ENCODE measurements at regions not wholly inside any gene's neighbourhood (a gene's known extent, or its start where the extent isn't known, plus 50 kb on each side); places are given as distances from the start of the nearest gene placed in this dataset.

DNA sequence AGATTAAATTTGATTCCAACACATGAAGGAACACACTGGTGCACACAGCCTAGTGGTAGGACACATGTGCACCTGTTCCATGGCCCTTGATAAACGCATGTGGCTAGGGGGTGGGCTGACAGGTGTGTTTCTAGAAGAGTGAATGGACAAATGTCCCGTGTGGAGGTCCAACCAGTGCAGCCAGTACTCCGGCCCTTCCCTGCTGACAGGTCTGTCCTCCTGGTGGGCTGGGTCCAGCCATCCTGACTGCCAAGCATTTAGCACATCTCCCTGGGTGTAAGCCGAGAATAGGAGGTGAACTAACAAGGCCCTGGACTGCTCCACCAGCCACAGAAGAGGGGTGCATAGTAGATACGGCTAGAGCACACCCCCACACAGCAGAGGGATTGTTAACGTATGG is 258.7 kb upstream of the RAB6C start:
- TF ChIP-seq, protein P1, sequence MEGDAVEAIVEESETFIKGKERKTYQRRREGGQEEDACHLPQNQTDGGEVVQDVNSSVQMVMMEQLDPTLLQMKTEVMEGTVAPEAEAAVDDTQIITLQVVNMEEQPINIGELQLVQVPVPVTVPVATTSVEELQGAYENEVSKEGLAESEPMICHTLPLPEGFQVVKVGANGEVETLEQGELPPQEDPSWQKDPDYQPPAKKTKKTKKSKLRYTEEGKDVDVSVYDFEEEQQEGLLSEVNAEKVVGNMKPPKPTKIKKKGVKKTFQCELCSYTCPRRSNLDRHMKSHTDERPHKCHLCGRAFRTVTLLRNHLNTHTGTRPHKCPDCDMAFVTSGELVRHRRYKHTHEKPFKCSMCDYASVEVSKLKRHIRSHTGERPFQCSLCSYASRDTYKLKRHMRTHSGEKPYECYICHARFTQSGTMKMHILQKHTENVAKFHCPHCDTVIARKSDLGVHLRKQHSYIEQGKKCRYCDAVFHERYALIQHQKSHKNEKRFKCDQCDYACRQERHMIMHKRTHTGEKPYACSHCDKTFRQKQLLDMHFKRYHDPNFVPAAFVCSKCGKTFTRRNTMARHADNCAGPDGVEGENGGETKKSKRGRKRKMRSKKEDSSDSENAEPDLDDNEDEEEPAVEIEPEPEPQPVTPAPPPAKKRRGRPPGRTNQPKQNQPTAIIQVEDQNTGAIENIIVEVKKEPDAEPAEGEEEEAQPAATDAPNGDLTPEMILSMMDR (IDR thresholded peaks at IDR 0.05): no peak
- no peak for TF ChIP-seq POLR2A (IDR thresholded peaks at IDR 0.05)
- 89% methylated on average over 6 of the region's 6 CpGs for WGBS, 2 donors
- no peak overlapping the region for H3K4me3 ChIP-seq (ENCODE audit: low read depth, poor library complexity, severe bottlenecking)
- intact Hi-C loops (cut with DNase I; ENCODE audit: low total_unique reads): no loop called here
- peak in 1 of 2 donors; percentile 67 for DNase-seq (ENCODE audit: low spot score in 2 of 2)

DNA sequence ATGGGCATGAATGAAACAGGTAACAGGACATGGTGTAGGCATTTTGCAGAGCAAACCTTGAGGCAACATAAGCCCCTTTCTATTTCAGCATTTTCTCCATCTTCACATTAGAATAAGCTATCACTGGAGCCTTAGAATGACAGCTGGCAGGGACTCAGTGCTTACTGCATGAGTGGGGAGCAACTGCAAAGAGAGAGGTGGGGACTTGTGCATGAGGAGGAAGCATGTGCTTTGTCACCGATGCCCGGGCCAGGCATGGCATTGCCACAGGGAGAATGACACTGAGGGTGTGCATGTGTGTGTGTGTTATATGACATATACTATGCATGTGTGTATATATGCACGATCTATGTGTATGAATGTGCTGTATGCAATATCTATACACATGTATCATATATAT is 258.2 kb upstream of the RAB6C start:
- intact Hi-C loops (cut with DNase I; ENCODE audit: low total_unique reads): no loop called here
- H3K4me3 ChIP-seq (ENCODE audit: low read depth, poor library complexity, severe bottlenecking): no peak overlapping the region
- TF ChIP-seq POLR2A (IDR thresholded peaks at IDR 0.05): no peak
- DNase-seq (ENCODE audit: low spot score in 2 of 2): no peak
- WGBS, 2 donors: 57 to 90% methylated on average over 3 of the region's 3 CpGs

DNA sequence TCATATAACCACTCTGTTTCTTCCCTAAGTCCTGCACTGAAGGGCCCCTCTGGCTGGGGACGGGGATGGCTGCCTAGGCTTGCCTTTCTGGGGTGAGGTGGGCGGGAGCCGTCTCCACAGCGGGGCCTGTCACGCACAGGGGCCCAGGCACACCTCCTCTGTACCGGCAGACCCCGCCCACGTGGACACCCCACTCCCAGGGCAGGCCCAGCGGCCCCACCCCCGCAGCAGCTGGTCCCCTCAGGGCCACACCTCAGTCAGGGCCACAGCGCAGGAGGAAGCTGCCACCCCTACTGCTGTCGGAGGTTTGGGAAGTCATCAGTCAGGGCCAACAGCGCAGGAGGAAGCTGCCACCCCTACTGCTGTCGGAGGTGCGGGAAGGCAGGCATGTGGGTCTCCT is 257.6 kb upstream of the RAB6C start:
- 55 to 56% methylated on average over 13 to 15 of the region's 15 CpGs for WGBS, 2 donors
- DNase-seq (ENCODE audit: low spot score in 2 of 2): peak in 1 of 2 donors; percentile 66
- TF ChIP-seq, protein P1 (IDR thresholded peaks at IDR 0.05): no peak
- no peak for TF ChIP-seq POLR2A (IDR thresholded peaks at IDR 0.05)
- intact Hi-C loops (cut with DNase I; ENCODE audit: low total_unique reads): no loop called here
- H3K4me3 ChIP-seq (ENCODE audit: low read depth, poor library complexity, severe bottlenecking): no peak overlapping the region

DNA sequence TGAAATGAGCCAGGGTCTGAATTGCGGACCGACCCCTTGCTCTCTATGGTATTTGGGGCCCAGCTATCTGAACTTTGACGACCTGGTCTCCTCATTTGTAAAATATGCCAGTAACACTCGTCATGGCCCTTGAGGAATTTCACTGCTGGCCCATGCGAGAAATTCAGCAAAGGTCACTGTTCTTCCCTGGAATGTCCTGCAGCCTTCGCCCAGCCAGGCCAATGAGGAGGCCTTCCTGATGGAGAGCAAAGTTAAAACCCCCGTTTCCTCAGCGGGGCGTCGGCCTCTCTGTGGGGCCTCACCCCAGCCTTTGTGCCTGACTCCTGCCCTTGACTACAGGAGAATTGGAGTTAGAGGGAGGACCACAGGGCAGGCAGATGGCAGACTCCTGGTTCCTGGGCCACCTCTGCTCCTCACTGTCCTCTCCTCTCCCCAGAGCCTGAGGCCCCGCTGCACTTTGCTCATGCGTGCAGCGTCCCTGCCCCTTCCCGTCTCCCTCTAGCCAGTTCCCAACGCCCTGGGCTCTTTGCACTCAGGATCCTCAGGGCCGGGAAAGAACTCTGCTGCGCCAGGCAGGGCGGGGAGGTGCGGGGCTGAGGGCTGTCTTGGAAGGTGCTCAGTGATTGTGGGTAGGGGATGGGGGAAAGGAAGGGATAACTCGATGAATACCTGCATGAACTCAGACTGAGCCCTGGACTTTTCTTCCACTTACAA is 257.0 kb upstream of the RAB6C start:
- no peak overlapping the region for H3K4me3 ChIP-seq (ENCODE audit: low read depth, poor library complexity, severe bottlenecking)
- 73 to 78% methylated on average over 19 to 20 of the region's 20 CpGs for WGBS, 2 donors
- TF ChIP-seq, protein P1 (IDR thresholded peaks at IDR 0.05): no peak
- TF ChIP-seq POLR2A (IDR thresholded peaks at IDR 0.05): no peak
- intact Hi-C loops (cut with DNase I; ENCODE audit: low total_unique reads): no loop called here
- peak in 1 of 2 donors; percentile 61 for DNase-seq (ENCODE audit: low spot score in 2 of 2)

DNA sequence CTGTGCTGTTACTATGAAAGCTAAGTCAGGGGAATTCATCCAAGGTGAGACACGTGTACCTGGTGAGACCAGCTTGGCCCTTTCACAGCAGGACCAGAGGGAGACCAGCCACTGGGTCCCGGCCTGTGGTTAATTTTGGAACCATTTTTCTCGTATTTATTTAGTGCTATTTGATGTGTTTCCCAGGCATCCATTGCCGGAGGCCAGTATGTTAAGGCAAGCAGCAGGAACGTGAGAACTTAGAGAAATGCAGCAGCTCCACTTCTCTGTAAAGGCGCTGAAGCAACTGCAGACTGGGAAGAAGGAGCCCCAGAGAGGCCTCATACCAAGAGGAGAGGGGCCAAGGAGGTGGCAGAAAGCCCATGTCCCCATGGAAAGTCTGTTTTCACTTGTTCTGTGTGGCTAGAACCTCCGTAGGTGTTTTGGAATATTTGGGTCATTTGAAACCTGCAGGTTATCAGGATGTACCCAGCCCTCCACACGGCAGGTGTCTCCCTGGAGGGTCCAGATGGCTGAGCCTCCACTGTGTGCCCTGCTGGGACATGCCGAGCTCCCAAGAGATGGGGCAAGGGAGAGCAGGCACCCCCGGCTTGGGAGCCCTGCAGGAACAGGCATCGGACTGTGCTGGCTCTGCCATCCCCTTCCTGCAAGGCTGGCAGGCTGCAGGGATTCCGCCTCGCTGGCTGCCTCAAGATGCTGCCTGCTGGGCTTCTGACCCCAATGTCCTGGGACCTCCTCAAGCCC is 256.0 kb upstream of the RAB6C start:
- TF ChIP-seq, protein P1 (IDR thresholded peaks at IDR 0.05): no peak
- TF ChIP-seq POLR2A (IDR thresholded peaks at IDR 0.05): no peak
- WGBS, 2 donors: 69 to 73% methylated on average over 11 to 13 of the region's 13 CpGs
- no peak overlapping the region for H3K4me3 ChIP-seq (ENCODE audit: low read depth, poor library complexity, severe bottlenecking)
- intact Hi-C loops (cut with DNase I; ENCODE audit: low total_unique reads): no loop called here
- peak in 1 of 2 donors; percentile 72 for DNase-seq (ENCODE audit: low spot score in 2 of 2)

DNA sequence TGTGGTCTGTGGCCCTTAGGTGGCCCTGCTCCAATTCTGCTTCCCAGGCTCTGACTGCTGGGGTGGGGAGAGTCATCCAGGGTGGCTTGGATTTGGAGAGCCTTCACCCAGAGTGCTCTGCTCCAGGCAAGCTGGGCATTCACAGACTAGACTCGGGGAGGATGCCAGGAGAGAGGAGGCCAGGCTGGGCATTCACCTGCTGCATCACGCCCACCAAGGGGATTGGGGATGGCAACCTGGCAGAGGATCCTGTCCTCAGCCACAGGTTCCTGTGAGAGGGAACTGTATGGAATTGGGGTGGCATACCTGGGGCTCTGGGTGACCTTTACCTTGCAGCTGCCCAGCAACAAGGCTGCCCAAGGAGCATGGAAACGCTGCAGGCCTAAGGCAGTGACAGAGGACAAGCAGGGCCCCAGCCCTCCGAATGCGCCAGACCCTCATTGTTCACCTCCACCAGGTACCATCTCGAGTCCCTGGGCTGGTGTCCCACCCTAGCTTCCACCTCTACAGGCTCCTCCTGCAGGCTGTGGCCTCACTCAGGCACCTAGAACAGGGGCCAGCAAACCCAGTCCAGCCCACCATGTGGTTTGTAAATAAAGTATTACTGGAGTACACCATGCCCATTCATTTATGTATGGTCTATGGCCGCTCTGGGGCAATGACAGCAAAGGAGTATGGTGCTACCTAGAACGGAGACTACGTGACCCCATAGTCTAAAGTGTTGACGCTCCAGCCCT is 255.3 kb upstream of the RAB6C start:
- peak in 1 of 2 donors; percentile 79 for DNase-seq (ENCODE audit: low spot score in 2 of 2)
- TF ChIP-seq, protein P1 (IDR thresholded peaks at IDR 0.05): no peak
- TF ChIP-seq POLR2A (IDR thresholded peaks at IDR 0.05): no peak
- H3K4me3 ChIP-seq (ENCODE audit: low read depth, poor library complexity, severe bottlenecking): no peak overlapping the region
- 90 to 95% methylated on average over 8 to 10 of the region's 10 CpGs for WGBS, 2 donors
- intact Hi-C loops (cut with DNase I; ENCODE audit: low total_unique reads): no loop called here

Measured in lower leg skin (tissue), 4 donors.